Upper lobe of right lung (tissue), 1 donor: ENCODE measurements at regions not wholly inside any gene's neighbourhood (a gene's known extent, or its start where the extent isn't known, plus 50 kb on each side); places are given as distances from the start of the nearest gene placed in this dataset.
A peak's percentile ranks its signal among the peaks of the same experiment; 100 is the strongest.

Source experiments
- ATAC-seq: fragments of 200-7000 bp; cut with Tn5 transposase; one replicate; pipeline ENCODE4 v1.9.1; 2020; ENCODE audit warnings: mild to moderate bottlenecking, moderate library complexity
- DNase-seq: peaks from one replicate; pipeline ENCODE4 v3.0.0-alpha.2; 2020
- H3K27ac ChIP-seq: fragments of 200-600 bp; one replicate; pipeline ENCODE4 v1.8.0; 2022
- H3K27me3 ChIP-seq: fragments of 200-600 bp; one replicate; pipeline ENCODE4 v1.8.0; 2022; ENCODE audit warnings: mild to moderate bottlenecking
- H3K36me3 ChIP-seq: fragments of 200-600 bp; one replicate; pipeline ENCODE4 v1.8.0; 2022
- H3K4me1 ChIP-seq: fragments of 200-600 bp; one replicate; pipeline ENCODE4 v1.8.0; 2022
- H3K4me3 ChIP-seq: fragments of 200-600 bp; one replicate; pipeline ENCODE4 v1.8.0; 2022; ENCODE audit warnings: mild to moderate bottlenecking
- H3K9me3 ChIP-seq: fragments of 200-600 bp; one replicate; pipeline ENCODE4 v1.8.0; 2022
- CTCF ChIP-seq: fragments of 200-600 bp; IDR thresholded peaks from one replicate; pipeline ENCODE4 v1.8.0; 2022; ENCODE audit warnings: antibody characterized with exemption
- intact Hi-C: fragments of 100-400 bp; cut with DNase I; formaldehyde crosslinking; loops from one replicate; pipeline ENCODE4 v1.11.0; 2022
- donor health status: DM: no; HTN: yes; CAD: no; lungs with severe emphysema.

GRCh38 chr5:15070907-15071306 is 199.3 kb upstream of the ANKH start:
- ATAC-seq = no peak
- no peaks in the 10 kb centered on the region for H3K27me3 ChIP-seq
- no peak overlapping the region for H3K27ac ChIP-seq
- H3K36me3 ChIP-seq = no peaks in the 10 kb centered on the region
- H3K9me3 ChIP-seq = no peaks in the 10 kb centered on the region
- intact Hi-C loops = no loop called here
- no peak for DNase-seq
- H3K4me1 ChIP-seq = no peaks in the 10 kb centered on the region
- H3K4me3 ChIP-seq = no peak overlapping the region
- TF ChIP-seq CTCF = no peak

- no peaks in the 10 kb centered on the region for H3K27me3 ChIP-seq
- intact Hi-C loops = no loop called here
- TF ChIP-seq CTCF = no peak
These were observed 197.9 kb upstream of the ANKH start for GRCh38 chr5:15069407-15069905.

DNA sequence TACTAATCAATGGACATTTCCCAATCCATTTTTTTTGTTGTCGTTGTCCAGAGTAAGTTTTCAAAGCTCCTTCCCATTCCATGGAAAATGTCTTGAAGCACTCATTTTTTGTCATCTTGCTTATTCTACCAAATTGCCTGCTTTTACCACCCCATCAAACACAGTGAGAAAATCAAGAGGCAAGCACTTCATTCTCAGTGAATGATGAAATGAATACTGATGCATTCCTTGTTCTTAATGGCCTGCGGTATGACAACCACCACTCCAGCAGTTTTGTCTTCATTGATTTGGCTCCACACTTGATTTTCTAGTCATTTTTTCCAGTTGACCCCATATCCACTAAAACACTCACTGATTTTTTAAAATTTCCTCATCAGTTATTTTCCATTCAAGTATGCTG is 193.5 kb upstream of the ANKH start:
- DNase-seq (no peak), ATAC-seq (no peak)
- Histone ChIP-seq H3K4me1 (no peaks in the 10 kb centered on the region), H3K27me3 (no peaks in the 10 kb centered on the region), H3K27ac (no peak overlapping the region), H3K9me3 (no peaks in the 10 kb centered on the region), H3K4me3 (no peak overlapping the region), H3K36me3 (no peaks in the 10 kb centered on the region)
- TF ChIP-seq CTCF = no peak
- intact Hi-C loops = no loop called here

More at GRCh38 chr5:15069407-15069905, 197.9 kb upstream of the ANKH start:
- no peaks in the 10 kb centered on the region for H3K9me3 ChIP-seq
- H3K4me1 ChIP-seq = no peaks in the 10 kb centered on the region
- H3K36me3 ChIP-seq = no peaks in the 10 kb centered on the region
- H3K4me3 ChIP-seq = no peak overlapping the region
- ATAC-seq (no peak), DNase-seq (no peak)
- no peak overlapping the region for H3K27ac ChIP-seq

- H3K36me3 ChIP-seq = no peaks in the 10 kb centered on the region
- no peak overlapping the region for H3K4me3 ChIP-seq
- TF ChIP-seq CTCF = no peak
- no peaks in the 10 kb centered on the region for H3K9me3 ChIP-seq
- H3K27ac ChIP-seq = no peak overlapping the region
- DNase-seq (no peak), ATAC-seq (no peak)
- intact Hi-C loops = no loop called here
- H3K27me3 ChIP-seq = no peaks in the 10 kb centered on the region
- H3K4me1 ChIP-seq = no peaks in the 10 kb centered on the region
These were observed 192.8 kb upstream of the ANKH start for GRCh38 chr5:15064396-15064795.

DNA sequence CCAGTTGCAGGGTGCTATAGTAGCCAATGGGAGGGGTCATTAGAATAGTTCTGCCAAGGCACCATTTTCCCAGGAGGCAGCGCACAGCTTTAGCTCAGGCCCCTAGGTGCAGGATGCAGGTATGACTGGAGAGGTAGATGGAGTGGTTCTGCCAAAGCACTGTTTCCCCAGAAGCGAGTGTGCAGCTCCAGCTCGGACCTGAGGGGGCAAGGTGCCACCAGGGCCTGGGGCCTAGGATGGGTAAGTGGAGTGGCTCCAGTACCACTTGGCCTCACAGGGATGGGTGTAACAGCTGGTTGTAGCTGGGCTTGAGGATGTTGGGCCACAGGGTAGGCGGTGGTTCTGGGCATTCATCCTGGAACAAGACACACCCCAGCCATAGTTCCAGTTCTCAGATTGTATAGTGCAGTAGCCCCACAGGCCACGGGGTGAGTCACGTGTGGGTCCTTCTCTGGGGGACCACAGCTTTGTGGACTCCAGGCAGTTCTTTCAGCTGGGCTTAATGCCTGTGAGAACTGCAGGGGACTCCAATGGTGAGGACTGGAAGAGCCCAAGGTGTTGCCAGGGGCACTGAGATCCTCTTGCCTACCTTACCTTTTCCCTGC is 185.5 kb upstream of the ANKH start:
- Histone ChIP-seq H3K27me3 (no peaks in the 10 kb centered on the region), H3K4me1 (no peaks in the 10 kb centered on the region), H3K9me3 (no peaks in the 10 kb centered on the region), H3K27ac (no peak overlapping the region), H3K4me3 (no peak overlapping the region), H3K36me3 (no peaks in the 10 kb centered on the region)
- TF ChIP-seq CTCF = no peak
- intact Hi-C loops = no loop called here
- ATAC-seq (peak; percentile 29), DNase-seq (no peak)

DNA sequence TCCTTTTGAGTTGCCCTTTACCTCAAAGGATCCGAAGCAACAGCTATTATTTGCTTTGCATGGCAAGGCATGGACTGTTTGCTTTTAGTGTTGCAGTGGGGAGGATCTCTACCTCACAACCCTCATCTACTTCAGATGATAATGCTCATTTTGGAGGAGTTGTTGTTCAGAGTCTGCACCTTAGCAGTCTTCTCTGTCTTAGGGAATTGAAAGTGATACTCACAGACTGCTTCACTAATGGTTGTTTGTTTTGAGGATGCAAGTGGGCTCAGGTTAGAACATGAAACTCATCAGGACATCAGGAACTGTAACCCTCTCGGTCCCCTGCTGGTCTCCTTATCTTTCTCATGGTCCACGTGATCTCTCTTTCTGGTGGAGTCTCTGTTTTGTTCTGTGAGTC is 172.9 kb upstream of the ANKH start:
- Histone ChIP-seq H3K9me3 (no peaks in the 10 kb centered on the region), H3K4me1 (no peaks in the 10 kb centered on the region), H3K36me3 (no peaks in the 10 kb centered on the region), H3K27ac (no peak overlapping the region), H3K4me3 (no peak overlapping the region), H3K27me3 (no peaks in the 10 kb centered on the region)
- DNase-seq (no peak), ATAC-seq (no peak)
- no peak for TF ChIP-seq CTCF
- intact Hi-C loops = no loop called here
